ENCODE measurements at regions not wholly inside any gene's neighbourhood (a gene's known extent, or its start where the extent isn't known, plus 50 kb on each side); places are given as distances from the start of the nearest gene placed in this dataset.

DNA sequence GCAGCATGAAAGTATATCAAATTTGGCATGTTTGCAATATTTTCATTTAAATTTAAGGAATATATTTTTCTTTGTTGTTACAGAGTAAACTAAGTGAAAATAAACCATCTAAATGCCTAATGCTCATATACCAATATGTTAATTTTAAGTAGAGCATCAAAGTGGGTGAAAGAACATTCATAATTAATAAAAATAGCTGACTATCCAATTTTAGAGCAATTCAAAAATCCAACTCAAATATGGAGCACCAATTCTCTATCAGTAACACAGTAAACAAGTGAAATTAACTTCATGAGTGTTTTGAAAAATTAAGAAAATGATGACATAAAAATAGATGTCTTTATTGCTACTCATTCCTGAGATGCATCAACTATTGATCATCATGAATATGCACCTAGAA is 893.0 kb downstream of the DSC3 start:
- Histone ChIP-seq H3K9me3 (ENCODE audit: control extremely low read depth in 1 of 3, control insufficient read depth in 2 of 3, insufficient read depth in 1 of 3, low read length in 2 of 3) (peaks cover 0 to 5% (median 0%) of the 10 kb centered on the region in 3 donors), H2AFZ (ENCODE audit: insufficient read depth, low read depth, low read length, poor library complexity, severe bottlenecking) (no peak overlapping the region), H3K4me3 (ENCODE audit: control extremely low read depth in 1 of 5, extremely low read depth in 1 of 5, insufficient read depth in 1 of 5, low read depth in 2 of 5, low read length in 4 of 5) (no peak overlapping the region), H3K79me2 (ENCODE audit: control insufficient read depth, insufficient read depth, low read length) (no peaks in the 10 kb centered on the region), H3K4me2 (replicated peaks; ENCODE audit: low read depth, low read length, poor library complexity, severe bottlenecking) (no peak overlapping the region), H4K20me1 (ENCODE audit: control insufficient read depth, insufficient read depth, low read length, poor library complexity, severe bottlenecking) (no peaks in the 10 kb centered on the region), H3K4me1 (ENCODE audit: control insufficient read depth in 2 of 2, insufficient read depth in 2 of 2, low read length in 2 of 2) (no peaks in the 10 kb centered on the region), H3K36me3 (replicated peaks in 1 of 2; ENCODE audit: control extremely low read depth in 1 of 2, control insufficient read depth in 1 of 2, extremely low read depth in 1 of 2, insufficient read depth in 2 of 2, low read length in 1 of 2) (no peaks in the 10 kb centered on the region), H3K9ac (ENCODE audit: low read length) (no peak overlapping the region), H3K27me3 (replicated peaks in 1 of 4; ENCODE audit: control extremely low read depth in 1 of 4, control insufficient read depth in 3 of 4, insufficient read depth in 4 of 4, low read length in 3 of 4) (no peaks in the 10 kb centered on the region), H3K27ac (ENCODE audit: low read length in 2 of 2) (no peak overlapping the region)
- Mint-ChIP-seq H3K9me3 (ENCODE audit: insufficient read depth) (no peaks in the 10 kb centered on the region), H3K27me3 (no peaks in the 10 kb centered on the region), H3K4me1 (peaks cover 2% of the 10 kb centered on the region), H3K27ac (no peak overlapping the region), H3K4me3 (no peak overlapping the region)
- TF ChIP-seq, protein P1, sequence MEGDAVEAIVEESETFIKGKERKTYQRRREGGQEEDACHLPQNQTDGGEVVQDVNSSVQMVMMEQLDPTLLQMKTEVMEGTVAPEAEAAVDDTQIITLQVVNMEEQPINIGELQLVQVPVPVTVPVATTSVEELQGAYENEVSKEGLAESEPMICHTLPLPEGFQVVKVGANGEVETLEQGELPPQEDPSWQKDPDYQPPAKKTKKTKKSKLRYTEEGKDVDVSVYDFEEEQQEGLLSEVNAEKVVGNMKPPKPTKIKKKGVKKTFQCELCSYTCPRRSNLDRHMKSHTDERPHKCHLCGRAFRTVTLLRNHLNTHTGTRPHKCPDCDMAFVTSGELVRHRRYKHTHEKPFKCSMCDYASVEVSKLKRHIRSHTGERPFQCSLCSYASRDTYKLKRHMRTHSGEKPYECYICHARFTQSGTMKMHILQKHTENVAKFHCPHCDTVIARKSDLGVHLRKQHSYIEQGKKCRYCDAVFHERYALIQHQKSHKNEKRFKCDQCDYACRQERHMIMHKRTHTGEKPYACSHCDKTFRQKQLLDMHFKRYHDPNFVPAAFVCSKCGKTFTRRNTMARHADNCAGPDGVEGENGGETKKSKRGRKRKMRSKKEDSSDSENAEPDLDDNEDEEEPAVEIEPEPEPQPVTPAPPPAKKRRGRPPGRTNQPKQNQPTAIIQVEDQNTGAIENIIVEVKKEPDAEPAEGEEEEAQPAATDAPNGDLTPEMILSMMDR (IDR thresholded peaks at IDR 0.05), result no peak
- no peak for TF ChIP-seq EZH2 (IDR thresholded peaks at IDR 0.05; ENCODE audit: borderline replicate concordance, insufficient read depth, low read depth, low read length, poor library complexity, severe bottlenecking)
- intact Hi-C loops (cut with micrococcal nuclease), result no loop called here
- POLR2A ChIA-PET, result no interaction called here
- DNase-seq (no peak), ATAC-seq (ENCODE audit: low read depth) (no peak)
- CTCF ChIA-PET, result no interaction called here

DNA sequence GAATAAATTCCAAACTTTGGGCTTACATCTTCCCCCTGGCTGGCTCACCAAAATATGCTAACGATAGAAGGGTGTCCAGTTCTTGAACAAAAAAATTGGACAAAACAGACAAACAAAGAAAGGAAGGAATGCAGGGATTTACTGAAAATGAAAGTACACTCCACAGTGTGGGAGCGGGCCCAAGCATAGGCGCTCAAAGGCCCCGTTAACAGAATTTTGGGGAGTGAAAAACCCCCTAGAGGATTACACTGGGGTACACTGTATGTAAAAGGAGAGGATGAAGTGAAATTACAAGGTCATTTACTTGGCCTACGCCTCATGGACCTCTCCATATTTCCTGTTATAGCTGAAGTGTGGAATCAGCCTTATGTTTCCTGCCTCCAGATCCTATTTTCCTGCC is 899.7 kb downstream of the DSC3 start:
- TF ChIP-seq EZH2 (IDR thresholded peaks at IDR 0.05; ENCODE audit: borderline replicate concordance, insufficient read depth, low read depth, low read length, poor library complexity, severe bottlenecking), result no peak
- TF ChIP-seq, protein P1 (IDR thresholded peaks at IDR 0.05), result no peak
- no peaks in the 10 kb centered on the region for H3K9me3 Mint-ChIP-seq (ENCODE audit: insufficient read depth)
- 86% methylated on average over 1 of the region's 5 CpGs for WGBS (ENCODE audit: insufficient coverage)
- H3K9ac ChIP-seq (ENCODE audit: low read length), result no peak overlapping the region
- H3K4me2 ChIP-seq (replicated peaks; ENCODE audit: low read depth, low read length, poor library complexity, severe bottlenecking), result no peak overlapping the region
- POLR2A ChIA-PET, result no interaction called here
- peaks cover under 1% of the 10 kb centered on the region for H3K4me1 Mint-ChIP-seq
- no peak overlapping the region for H3K27ac ChIP-seq (ENCODE audit: low read length in 2 of 2)
- no peaks in the 10 kb centered on the region for H4K20me1 ChIP-seq (ENCODE audit: control insufficient read depth, insufficient read depth, low read length, poor library complexity, severe bottlenecking)
- DNase-seq (no peak), ATAC-seq (ENCODE audit: low read depth) (no peak)
- H3K27ac Mint-ChIP-seq, result no peak overlapping the region
- no peak overlapping the region for H3K4me3 Mint-ChIP-seq
- no peaks in the 10 kb centered on the region for H3K27me3 Mint-ChIP-seq
- H3K4me1 ChIP-seq (ENCODE audit: control insufficient read depth in 2 of 2, insufficient read depth in 2 of 2, low read length in 2 of 2), result no peaks in the 10 kb centered on the region
- H3K27me3 ChIP-seq (replicated peaks in 1 of 4; ENCODE audit: control extremely low read depth in 1 of 4, control insufficient read depth in 3 of 4, insufficient read depth in 4 of 4, low read length in 3 of 4), result no peaks in the 10 kb centered on the region
- no peaks in the 10 kb centered on the region for H3K36me3 ChIP-seq (replicated peaks in 1 of 2; ENCODE audit: control extremely low read depth in 1 of 2, control insufficient read depth in 1 of 2, extremely low read depth in 1 of 2, insufficient read depth in 2 of 2, low read length in 1 of 2)
- H3K79me2 ChIP-seq (ENCODE audit: control insufficient read depth, insufficient read depth, low read length), result no peaks in the 10 kb centered on the region
- H2AFZ ChIP-seq (ENCODE audit: insufficient read depth, low read depth, low read length, poor library complexity, severe bottlenecking), result no peak overlapping the region
- H3K4me3 ChIP-seq (ENCODE audit: control extremely low read depth in 1 of 5, extremely low read depth in 1 of 5, insufficient read depth in 1 of 5, low read depth in 2 of 5, low read length in 4 of 5), result no peak overlapping the region
- H3K9me3 ChIP-seq (ENCODE audit: control extremely low read depth in 1 of 3, control insufficient read depth in 2 of 3, insufficient read depth in 1 of 3, low read length in 2 of 3), result peaks cover 0 to 7% (median 1%) of the 10 kb centered on the region in 3 donors
- intact Hi-C loops (cut with micrococcal nuclease), result no loop called here
- CTCF ChIA-PET, result no interaction called here

All from B cell (primary cell).